Urothelium cell line (cell line): ENCODE measurements at regions not wholly inside any gene's neighbourhood (a gene's known extent, or its start where the extent isn't known, plus 50 kb on each side); places are given as distances from the start of the nearest gene placed in this dataset.
"Not testable (repeated sequence)": the region's sequence is repeated elsewhere in the genome, so short reads cannot be mapped to it uniquely, and the experiment has no call there.

ENCODE experiments used
- DNase-seq: peaks from one replicate; pipeline ENCODE4 v3.0.0; 2011; ENCODE audit warnings: low spot score, mixed read lengths
- FAIRE-seq: peaks from 2 replicates; lab custom pipeline; 2011; peaks lifted over from hg19 to GRCh38; lab: Jason Lieb, UNC

GRCh38 chr14:99037326-99037725 is 234.7 kb downstream of the BCL11B start:
- not testable (repeated sequence) for DNase-seq, FAIRE-seq

DNA sequence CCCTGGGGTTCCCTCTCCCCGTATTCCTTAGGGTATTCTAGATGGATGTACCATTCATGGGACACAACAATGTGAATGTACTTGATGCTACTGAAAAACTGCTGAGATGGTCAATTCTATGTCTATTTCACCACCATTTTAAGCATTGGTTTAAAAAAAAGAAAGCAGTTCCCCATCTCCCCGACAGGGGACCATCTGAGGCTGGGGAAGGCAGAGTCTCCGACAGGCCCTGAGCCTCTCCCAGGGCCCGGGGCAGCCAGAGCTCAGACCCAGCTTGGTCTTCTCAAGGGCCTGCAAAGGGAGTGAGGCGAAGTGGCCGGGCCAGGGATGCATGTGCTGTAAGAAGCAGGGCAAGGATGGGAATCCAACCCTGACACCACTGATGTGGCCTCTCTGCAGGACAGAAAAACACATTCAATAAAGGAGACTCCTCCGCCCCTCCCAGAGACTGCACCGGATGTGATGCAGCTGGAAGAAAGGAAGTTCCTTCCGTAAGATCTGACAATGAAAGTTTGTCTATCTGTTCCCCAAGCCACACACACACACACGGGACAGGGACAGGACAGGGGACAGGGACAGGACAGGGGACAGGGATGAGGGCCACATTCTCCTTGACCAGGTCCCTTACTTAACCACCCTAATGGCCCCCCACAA is 234.1 kb downstream of the BCL11B start:
- DNase-seq (no peak), FAIRE-seq (no peak)

DNA sequence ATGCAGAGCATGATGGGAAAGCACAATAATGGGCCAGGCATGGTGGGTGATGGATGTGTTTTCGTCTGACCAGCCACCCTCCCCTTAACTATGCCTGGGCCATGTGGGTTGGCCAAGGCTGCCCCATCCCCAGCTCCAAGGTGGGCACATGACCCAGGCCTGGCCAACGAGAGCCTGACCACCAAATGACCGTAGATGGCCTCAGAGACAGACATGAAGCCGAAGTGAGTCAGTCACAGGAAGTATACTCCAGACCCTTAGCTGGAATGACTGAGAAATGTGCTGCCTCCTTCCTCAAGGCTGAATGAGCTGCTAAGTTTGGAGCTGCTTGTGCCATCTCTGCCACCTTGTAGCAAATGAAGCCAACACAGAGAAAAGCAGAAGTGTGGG is 233.6 kb downstream of the BCL11B start:
- DNase-seq (no peak), FAIRE-seq (no peak)

DNA sequence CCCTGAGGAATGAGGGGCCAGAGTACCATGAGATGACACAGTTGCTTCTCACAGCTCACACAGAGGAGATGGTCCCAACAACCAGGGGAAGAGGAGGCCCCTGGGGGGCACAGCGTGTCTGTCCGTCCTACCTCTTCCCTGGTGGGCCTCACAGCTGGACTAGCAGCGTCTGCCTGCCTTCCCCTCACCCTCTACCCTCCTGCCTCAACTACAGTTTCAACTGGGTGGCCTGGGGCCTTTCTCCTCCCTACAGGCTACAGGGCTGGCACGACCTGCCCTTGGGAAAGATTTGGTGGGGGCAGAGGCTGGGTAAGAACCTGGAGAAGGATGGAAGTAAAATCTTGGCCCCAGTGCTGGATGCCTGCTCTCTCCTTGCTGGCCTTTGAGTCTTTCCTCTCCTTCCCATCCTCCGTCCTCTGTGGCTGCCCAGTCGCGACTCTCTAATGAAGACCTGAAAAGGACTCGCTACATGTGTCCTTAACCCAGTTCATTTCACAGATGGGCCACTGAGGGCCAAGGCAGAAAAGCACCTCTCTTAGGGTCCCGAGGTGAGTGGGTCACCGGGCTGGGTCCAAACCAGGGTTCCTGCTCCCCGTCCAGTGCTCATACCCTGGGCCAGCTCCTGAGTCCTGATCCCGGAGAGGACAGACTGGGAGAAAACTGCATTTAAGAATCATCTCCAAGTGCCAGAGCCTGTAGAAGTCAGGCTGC is 232.5 kb downstream of the BCL11B start:
- FAIRE-seq (no peak), DNase-seq (no peak)

- FAIRE-seq, result no peak
- no peak for DNase-seq
Measured at GRCh38 chr14:99040052-99040451, 231.9 kb downstream of the BCL11B start.

DNA sequence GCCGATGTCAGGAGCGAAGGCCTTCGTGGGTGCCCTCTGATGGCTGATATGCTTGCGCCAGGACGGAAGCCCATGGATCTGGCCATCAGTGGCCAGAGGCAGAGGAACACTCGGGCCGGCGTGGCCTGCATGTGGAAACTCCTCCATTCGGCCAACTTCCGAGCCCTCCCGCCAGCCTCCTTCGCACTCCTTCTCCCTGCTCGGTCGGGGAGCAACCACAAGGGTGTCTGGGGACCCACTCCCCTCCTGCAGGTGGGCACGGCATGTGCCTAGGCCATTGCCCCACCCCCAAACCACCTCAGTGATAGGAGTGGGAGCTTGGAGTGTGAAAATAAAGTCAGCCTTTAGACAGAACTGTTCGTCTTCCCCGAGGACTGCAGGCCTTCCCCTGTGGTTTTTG is 231.3 kb downstream of the BCL11B start:
- FAIRE-seq, result no peak
- no peak for DNase-seq

GRCh38 chr14:99041141-99041819 is 230.7 kb downstream of the BCL11B start:
- DNase-seq (no peak), FAIRE-seq (no peak)

GRCh38 chr14:99041820-99042174 is 230.2 kb downstream of the BCL11B start:
- FAIRE-seq (no peak), DNase-seq (no peak)

- FAIRE-seq (no peak), DNase-seq (no peak)
Measured at GRCh38 chr14:99042381-99043266, 229.4 kb downstream of the BCL11B start.

- no peak for DNase-seq
- FAIRE-seq, result no peak
Measured at GRCh38 chr14:99043267-99043615, 228.8 kb downstream of the BCL11B start.

- no peak for FAIRE-seq
- DNase-seq, result no peak
Measured at GRCh38 chr14:99043756-99044155, 228.2 kb downstream of the BCL11B start.

DNA sequence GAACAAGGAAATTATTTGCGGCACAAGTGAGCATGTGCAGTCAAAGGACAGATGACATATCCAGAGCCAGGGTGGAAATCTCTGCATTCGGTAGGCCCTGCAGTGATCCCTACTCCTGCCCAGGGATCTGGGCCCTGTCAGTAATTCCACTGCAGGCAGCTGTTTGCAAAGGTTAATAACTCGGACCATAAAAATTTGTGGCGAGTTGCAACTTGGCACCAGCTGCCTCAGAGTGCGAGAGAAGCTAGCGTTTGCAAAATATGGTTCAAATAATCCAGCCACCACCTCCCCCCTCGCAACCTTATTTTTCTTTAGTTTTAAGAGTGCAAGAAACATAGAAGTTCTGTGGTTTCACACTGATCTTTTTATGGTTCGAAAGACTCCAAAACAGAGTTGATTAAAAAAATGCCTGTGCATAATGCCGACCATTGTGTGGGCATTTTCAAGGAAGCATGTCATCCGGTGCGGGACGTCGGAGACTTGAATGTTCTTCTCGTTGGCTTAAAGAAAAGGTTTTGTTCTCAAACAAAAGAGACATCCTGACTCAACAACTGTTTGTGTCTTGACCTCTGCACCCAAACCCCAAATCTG is 224.5 kb downstream of the BCL11B start:
- FAIRE-seq (no peak), DNase-seq (peak; percentile 17)

GRCh38 chr14:99050309-99050708 is 221.7 kb downstream of the BCL11B start:
- DNase-seq, result no peak
- FAIRE-seq, result no peak

GRCh38 chr14:99052467-99052866 is 219.5 kb downstream of the BCL11B start:
- FAIRE-seq, result no peak
- no peak for DNase-seq

GRCh38 chr14:99055019-99055418 is 217.0 kb downstream of the BCL11B start:
- FAIRE-seq, result no peak
- no peak for DNase-seq

GRCh38 chr14:99055816-99056215 is 216.2 kb downstream of the BCL11B start:
- FAIRE-seq, result no peak
- DNase-seq, result no peak

DNA sequence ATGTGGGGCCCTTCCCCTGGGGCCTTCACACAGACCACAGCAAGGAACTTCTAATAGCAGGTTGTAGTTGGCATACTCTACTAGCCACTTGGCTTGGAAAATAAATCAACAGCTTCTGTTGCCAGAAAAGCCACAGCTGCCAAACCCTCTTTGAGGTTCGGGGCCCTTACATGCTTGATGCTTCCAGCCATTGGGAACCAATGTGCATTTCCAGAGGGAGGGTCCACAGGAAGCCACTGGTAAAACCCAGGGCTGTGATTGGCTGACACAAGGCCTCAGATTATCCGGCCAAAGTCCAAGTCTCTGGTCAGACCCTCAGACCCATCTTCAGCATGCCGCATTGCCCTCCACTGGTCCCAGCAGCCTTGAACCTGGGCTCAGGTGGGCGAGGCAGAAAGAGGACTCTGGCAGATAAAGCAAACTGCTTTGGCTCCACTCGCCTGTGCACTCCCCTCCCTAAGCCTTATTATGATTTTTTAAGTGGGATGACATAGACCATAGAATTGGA is 214.4 kb downstream of the BCL11B start:
- FAIRE-seq (no peak), DNase-seq (no peak)

DNA sequence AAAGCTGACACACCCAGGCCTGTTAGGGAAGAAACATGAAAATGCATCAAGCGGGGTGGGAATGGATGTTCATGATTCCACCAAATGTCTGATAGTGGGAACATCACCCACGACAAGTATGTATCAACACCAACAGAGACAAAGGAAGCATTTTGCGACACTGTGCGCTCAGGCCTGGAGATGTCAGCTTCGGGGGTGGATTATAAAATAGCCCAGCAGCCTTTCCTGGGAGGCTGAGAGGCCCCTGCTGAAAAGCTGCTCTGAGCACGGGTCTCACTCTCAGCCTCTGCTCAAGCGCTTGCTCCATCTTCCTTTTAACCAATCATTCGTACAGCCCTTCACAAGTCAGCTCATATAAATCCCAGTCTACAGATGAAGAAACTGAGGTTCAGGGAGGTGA is 213.5 kb downstream of the BCL11B start:
- DNase-seq (no peak), FAIRE-seq (no peak)

GRCh38 chr14:99062216-99062615 is 209.8 kb downstream of the BCL11B start:
- FAIRE-seq (no peak), DNase-seq (no peak)

GRCh38 chr14:99062772-99063418 is 209.1 kb downstream of the BCL11B start:
- no peak for DNase-seq
- no peak for FAIRE-seq
